Tibial nerve (tissue), 4 donors: ENCODE measurements at regions not wholly inside any gene's neighbourhood (a gene's known extent, or its start where the extent isn't known, plus 50 kb on each side); places are given as distances from the start of the nearest gene placed in this dataset.

Experiments used
- EP300 ChIP-seq, 2 donors: sonication (generic); formaldehyde crosslinking; IDR thresholded peaks; one replicate each; pipeline ENCODE4 v1.6.1; 2017; ENCODE audit warnings: antibody characterized with exemption in 2 of 2, mild to moderate bottlenecking in 1 of 2
- POLR2A ChIP-seq, 2 donors: fragments of 450-650 bp; IDR thresholded peaks; one replicate each; pipeline ENCODE4 v1.6.1; 2017; ENCODE audit warnings: antibody characterized with exemption in 2 of 2, mild to moderate bottlenecking in 2 of 2, moderate library complexity in 2 of 2
- TF ChIP-seq, protein P1 (sequence below), 5 experiments: fragments of 200-600 bp in 3 of 5; fragments of 450-650 bp in 2 of 5; sonication (generic) in 3 of 5; IDR thresholded peaks; one replicate each; pipeline ENCODE4 v1.5.1; 2016 to 2019; ENCODE audit warnings: antibody characterized with exemption in 5 of 5, mild to moderate bottlenecking in 3 of 5, moderate library complexity in 2 of 5

- TF ChIP-seq, protein P1, sequence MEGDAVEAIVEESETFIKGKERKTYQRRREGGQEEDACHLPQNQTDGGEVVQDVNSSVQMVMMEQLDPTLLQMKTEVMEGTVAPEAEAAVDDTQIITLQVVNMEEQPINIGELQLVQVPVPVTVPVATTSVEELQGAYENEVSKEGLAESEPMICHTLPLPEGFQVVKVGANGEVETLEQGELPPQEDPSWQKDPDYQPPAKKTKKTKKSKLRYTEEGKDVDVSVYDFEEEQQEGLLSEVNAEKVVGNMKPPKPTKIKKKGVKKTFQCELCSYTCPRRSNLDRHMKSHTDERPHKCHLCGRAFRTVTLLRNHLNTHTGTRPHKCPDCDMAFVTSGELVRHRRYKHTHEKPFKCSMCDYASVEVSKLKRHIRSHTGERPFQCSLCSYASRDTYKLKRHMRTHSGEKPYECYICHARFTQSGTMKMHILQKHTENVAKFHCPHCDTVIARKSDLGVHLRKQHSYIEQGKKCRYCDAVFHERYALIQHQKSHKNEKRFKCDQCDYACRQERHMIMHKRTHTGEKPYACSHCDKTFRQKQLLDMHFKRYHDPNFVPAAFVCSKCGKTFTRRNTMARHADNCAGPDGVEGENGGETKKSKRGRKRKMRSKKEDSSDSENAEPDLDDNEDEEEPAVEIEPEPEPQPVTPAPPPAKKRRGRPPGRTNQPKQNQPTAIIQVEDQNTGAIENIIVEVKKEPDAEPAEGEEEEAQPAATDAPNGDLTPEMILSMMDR (IDR thresholded peaks at IDR 0.05), result no peak
- no peak for TF ChIP-seq EP300 (IDR thresholded peaks at IDR 0.05)
- no peak for TF ChIP-seq POLR2A (IDR thresholded peaks at IDR 0.05)
Observed at GRCh38 chr3:76479161-76479650, 560.7 kb upstream of the ROBO2 start.
